ENCODE measurements at regions not wholly inside any gene's neighbourhood (a gene's known extent, or its start where the extent isn't known, plus 50 kb on each side); places are given as distances from the start of the nearest gene placed in this dataset.

DNA sequence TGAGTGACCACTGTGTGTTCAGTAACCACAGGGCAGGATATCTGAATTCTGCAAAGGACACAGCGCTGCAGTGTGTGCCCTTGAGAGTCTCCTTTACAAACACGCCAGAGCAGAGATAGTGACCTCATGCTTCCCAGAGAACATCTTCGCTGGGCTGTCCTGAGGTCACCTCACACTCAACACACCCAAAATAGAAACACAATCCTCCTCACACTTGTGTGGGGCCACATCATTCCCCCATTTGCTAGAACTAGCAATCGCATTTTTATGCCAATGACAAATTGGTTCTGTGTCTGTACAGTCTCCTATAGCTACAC lies 140.1 kb upstream of the NRIP1 start:
- Mint-ChIP-seq H3K36me3 (ENCODE audit: unreplicated experiment) (no peaks in the 10 kb centered on the region), H3K27me3 (ENCODE audit: unreplicated experiment) (no peaks in the 10 kb centered on the region), H3K4me3 (ENCODE audit: unreplicated experiment) (no peak overlapping the region), H3K27ac (ENCODE audit: unreplicated experiment) (no peak overlapping the region), H3K4me1 (ENCODE audit: unreplicated experiment) (no peaks in the 10 kb centered on the region), H3K9me3 (ENCODE audit: unreplicated experiment) (no peaks in the 10 kb centered on the region)
- no peak for DNase-seq (ENCODE audit: extremely low spot score, unreplicated experiment)
- no peak for TF ChIP-seq CTCF (IDR thresholded peaks at IDR 0.05)

- Mint-ChIP-seq H3K27ac (ENCODE audit: unreplicated experiment) (no peak overlapping the region), H3K27me3 (ENCODE audit: unreplicated experiment) (no peaks in the 10 kb centered on the region), H3K36me3 (ENCODE audit: unreplicated experiment) (no peaks in the 10 kb centered on the region), H3K9me3 (ENCODE audit: unreplicated experiment) (no peaks in the 10 kb centered on the region), H3K4me1 (ENCODE audit: unreplicated experiment) (peaks cover 5% of the 10 kb centered on the region), H3K4me3 (ENCODE audit: unreplicated experiment) (no peak overlapping the region)
- no peak for DNase-seq (ENCODE audit: extremely low spot score, unreplicated experiment)
- TF ChIP-seq CTCF (IDR thresholded peaks at IDR 0.05) = no peak
These were observed 141.7 kb upstream of the NRIP1 start for GRCh38 chr21:15206514-15206913.

GRCh38 chr21:15207231-15207630 lies 142.4 kb upstream of the NRIP1 start:
- Mint-ChIP-seq H3K4me3 (ENCODE audit: unreplicated experiment) (no peak overlapping the region), H3K9me3 (ENCODE audit: unreplicated experiment) (no peaks in the 10 kb centered on the region), H3K27ac (ENCODE audit: unreplicated experiment) (no peak overlapping the region), H3K27me3 (ENCODE audit: unreplicated experiment) (no peaks in the 10 kb centered on the region), H3K36me3 (ENCODE audit: unreplicated experiment) (no peaks in the 10 kb centered on the region), H3K4me1 (ENCODE audit: unreplicated experiment) (peaks cover 5% of the 10 kb centered on the region)
- no peak for TF ChIP-seq CTCF (IDR thresholded peaks at IDR 0.05)
- no peak for DNase-seq (ENCODE audit: extremely low spot score, unreplicated experiment)

DNA sequence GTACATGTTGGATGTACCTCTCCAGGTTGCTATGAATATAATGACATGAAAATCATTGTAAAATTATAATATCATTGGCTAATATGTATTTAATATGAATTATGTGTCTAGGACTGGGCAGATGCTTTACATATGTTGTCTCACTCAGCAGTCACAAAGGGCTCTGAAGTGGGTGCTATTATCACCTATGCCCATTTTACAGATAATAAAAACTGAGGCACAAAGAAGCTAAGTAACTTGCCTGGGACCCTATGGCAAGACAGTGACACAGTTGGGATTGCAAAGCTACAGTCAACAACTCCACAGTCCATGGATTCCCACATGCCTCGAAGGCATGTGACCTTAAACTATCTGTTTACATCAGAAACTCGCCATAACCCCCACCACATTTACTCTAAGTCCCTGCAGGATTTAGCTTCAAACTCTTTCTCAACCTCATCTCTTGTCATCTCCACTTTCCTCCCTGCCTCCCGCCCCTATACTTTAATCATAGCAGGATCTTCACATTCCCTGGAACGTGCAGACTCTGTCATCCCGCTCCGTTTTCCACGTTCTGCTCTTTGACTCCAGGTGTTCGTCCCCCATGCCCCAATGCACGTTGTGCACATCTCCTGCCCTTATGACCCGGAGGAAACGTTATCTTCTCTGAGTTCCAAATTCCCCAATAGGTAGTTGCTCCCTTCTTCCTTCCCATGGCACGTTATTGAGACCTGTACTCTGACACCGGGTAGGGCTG lies 143.0 kb upstream of the NRIP1 start:
- no peak overlapping the region for H3K27ac Mint-ChIP-seq (ENCODE audit: unreplicated experiment)
- H3K4me3 Mint-ChIP-seq (ENCODE audit: unreplicated experiment) = no peak overlapping the region
- no peaks in the 10 kb centered on the region for H3K36me3 Mint-ChIP-seq (ENCODE audit: unreplicated experiment)
- DNase-seq (ENCODE audit: extremely low spot score, unreplicated experiment) = no peak
- no peaks in the 10 kb centered on the region for H3K9me3 Mint-ChIP-seq (ENCODE audit: unreplicated experiment)
- peaks cover 5% of the 10 kb centered on the region for H3K4me1 Mint-ChIP-seq (ENCODE audit: unreplicated experiment)
- TF ChIP-seq CTCF (IDR thresholded peaks at IDR 0.05) = no peak
- H3K27me3 Mint-ChIP-seq (ENCODE audit: unreplicated experiment) = no peaks in the 10 kb centered on the region

DNA sequence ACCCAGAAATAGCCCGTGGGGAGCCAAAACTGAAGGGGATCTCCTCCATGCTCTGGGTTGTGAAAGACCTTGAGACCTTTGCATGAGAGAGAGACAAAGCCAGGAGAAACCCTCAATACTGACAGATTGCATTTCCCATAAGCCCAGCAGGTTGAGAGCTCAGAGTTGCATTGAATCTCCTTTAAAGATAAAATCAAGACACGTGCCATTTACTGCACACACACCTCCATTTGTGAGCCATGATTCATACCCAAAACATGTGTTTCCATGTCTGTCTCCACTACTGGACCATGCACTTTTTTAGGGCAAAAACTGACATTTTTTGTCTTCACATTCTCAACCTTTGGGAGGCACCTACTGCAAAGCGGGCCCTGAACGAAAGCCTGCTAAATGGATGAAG lies 144.0 kb upstream of the NRIP1 start:
- Mint-ChIP-seq H3K27ac (ENCODE audit: unreplicated experiment) (no peak overlapping the region), H3K36me3 (ENCODE audit: unreplicated experiment) (no peaks in the 10 kb centered on the region), H3K4me3 (ENCODE audit: unreplicated experiment) (no peak overlapping the region), H3K27me3 (ENCODE audit: unreplicated experiment) (no peaks in the 10 kb centered on the region), H3K4me1 (ENCODE audit: unreplicated experiment) (peaks cover 5% of the 10 kb centered on the region), H3K9me3 (ENCODE audit: unreplicated experiment) (no peaks in the 10 kb centered on the region)
- no peak for DNase-seq (ENCODE audit: extremely low spot score, unreplicated experiment)
- TF ChIP-seq CTCF (IDR thresholded peaks at IDR 0.05) = no peak
